HEK293 (cell line): ENCODE measurements at regions not wholly inside any gene's neighbourhood (a gene's known extent, or its start where the extent isn't known, plus 50 kb on each side); places are given as distances from the start of the nearest gene placed in this dataset.
"Not testable (repeated sequence)": the region's sequence is repeated elsewhere in the genome, so short reads cannot be mapped to it uniquely, and the experiment has no call there.

Experiments used
- MZF1 ChIP-seq: fragments of 450-650 bp; formaldehyde crosslinking; IDR thresholded peaks from 2 replicates; pipeline ENCODE4 v1.5.1; 2017; ENCODE audit warnings: missing biosample characterization, missing genetic modification characterization, borderline replicate concordance
- PRDM1 ChIP-seq: fragments of 450-650 bp; formaldehyde crosslinking; IDR thresholded peaks from 2 replicates; pipeline ENCODE4; 2016; ENCODE audit warnings: missing biosample characterization, missing genetic modification characterization
- ZNF248 ChIP-seq: fragments of 450-650 bp; formaldehyde crosslinking; IDR thresholded peaks from 2 replicates; pipeline ENCODE4 v1.5.1; 2017; ENCODE audit warnings: missing biosample characterization, missing genetic modification characterization
- TF ChIP-seq, protein P1 (sequence below): fragments of 450-650 bp; formaldehyde crosslinking; IDR thresholded peaks from 2 replicates; pipeline ENCODE4 v1.5.1; 2016; ENCODE audit warnings: missing biosample characterization, missing genetic modification characterization

DNA sequence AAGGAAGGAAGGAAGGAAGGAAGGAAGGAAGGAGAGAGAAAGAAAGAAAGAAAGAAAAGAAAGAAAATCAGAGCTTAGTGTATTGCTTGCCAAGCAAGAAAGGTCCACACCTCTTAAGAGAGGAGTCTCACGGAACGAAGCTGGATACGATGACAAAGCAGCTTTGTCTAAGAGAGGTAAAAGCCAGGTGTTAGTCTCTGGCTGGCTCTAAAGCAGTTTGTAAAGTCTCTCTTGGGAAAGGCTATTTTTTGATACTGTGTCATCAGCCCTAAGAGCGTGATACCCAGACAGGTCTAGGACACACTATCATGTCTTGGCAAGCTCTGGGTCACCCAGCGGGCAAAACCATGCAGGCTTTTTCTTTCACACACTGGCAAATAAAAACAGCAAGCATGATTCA lies 297.5 kb upstream of the NBPF12 start:
- TF ChIP-seq, protein P1, sequence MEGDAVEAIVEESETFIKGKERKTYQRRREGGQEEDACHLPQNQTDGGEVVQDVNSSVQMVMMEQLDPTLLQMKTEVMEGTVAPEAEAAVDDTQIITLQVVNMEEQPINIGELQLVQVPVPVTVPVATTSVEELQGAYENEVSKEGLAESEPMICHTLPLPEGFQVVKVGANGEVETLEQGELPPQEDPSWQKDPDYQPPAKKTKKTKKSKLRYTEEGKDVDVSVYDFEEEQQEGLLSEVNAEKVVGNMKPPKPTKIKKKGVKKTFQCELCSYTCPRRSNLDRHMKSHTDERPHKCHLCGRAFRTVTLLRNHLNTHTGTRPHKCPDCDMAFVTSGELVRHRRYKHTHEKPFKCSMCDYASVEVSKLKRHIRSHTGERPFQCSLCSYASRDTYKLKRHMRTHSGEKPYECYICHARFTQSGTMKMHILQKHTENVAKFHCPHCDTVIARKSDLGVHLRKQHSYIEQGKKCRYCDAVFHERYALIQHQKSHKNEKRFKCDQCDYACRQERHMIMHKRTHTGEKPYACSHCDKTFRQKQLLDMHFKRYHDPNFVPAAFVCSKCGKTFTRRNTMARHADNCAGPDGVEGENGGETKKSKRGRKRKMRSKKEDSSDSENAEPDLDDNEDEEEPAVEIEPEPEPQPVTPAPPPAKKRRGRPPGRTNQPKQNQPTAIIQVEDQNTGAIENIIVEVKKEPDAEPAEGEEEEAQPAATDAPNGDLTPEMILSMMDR (tag by site-specific recombination): not testable (repeated sequence)
- TF ChIP-seq PRDM1, MZF1, ZNF248 (tag by site-specific recombination): not testable (repeated sequence)
